Panc1 (cell line): ENCODE measurements at regions not wholly inside any gene's neighbourhood (a gene's known extent, or its start where the extent isn't known, plus 50 kb on each side); places are given as distances from the start of the nearest gene placed in this dataset.

Source experiments
- ATAC-seq: fragments of 200-7000 bp; cut with Tn5 transposase; 2 replicates; pipeline ENCODE4 v1.9.1; 2020; ENCODE audit warnings: mild to moderate bottlenecking, moderate library complexity
- BruUV-seq: library from RNA; stranded (reverse); fragments of 400-500 nt; replicated peaks from 2 replicates; lab custom pipeline; 2021; lab: Mats Ljungman, UMichigan
- CTCF ChIA-PET: fragments of 300-600 bp; sonication (Branson Sonifier 250); formaldehyde crosslinking; loops from one replicate; lab custom pipeline; 2022; ENCODE audit warnings: antibody characterized with exemption; lab: Charles Lee
- POLR2A ChIA-PET: fragments of 300-600 bp; sonication (Branson Sonifier 250); formaldehyde crosslinking; loops from one replicate; lab custom pipeline; 2022; ENCODE audit warnings: antibody characterized with exemption; lab: Charles Lee
- DNase-seq: peaks from one replicate; pipeline ENCODE4 v3.0.0-alpha.2; 2010; ENCODE audit warnings: low read depth, low spot score
- H3K27ac ChIP-seq: 2 replicates; pipeline ENCODE4 v1.5.1; 2011; ENCODE audit warnings: mild to moderate bottlenecking, low read length, inconsistent platforms
- H3K27me3 ChIP-seq: fragments of 200-500 bp; sonication (Bioruptor generic); 2 replicates; pipeline ENCODE4 v1.6.0; 2014; ENCODE audit warnings: low read length, inconsistent platforms; ENCODE audit not compliant: control insufficient read depth, insufficient read depth
- H3K36me3 ChIP-seq: fragments of 200-500 bp; sonication (Bioruptor generic); 2 replicates; pipeline ENCODE4 v1.5.1; 2014; ENCODE audit warnings: inconsistent platforms, mild to moderate bottlenecking, low read length, moderate library complexity; ENCODE audit not compliant: control insufficient read depth, insufficient read depth
- H3K4me1 ChIP-seq: 2 replicates; pipeline ENCODE4 v1.5.1; 2011; ENCODE audit warnings: inconsistent platforms, mild to moderate bottlenecking, low read length, moderate library complexity; ENCODE audit not compliant: control insufficient read depth, insufficient read depth
- H3K4me3 ChIP-seq, 2 experiments: 2 replicates each; pipeline ENCODE4 v1.5.1; 2011 to 2012; ENCODE audit warnings: low read depth in 2 of 2, low read length in 2 of 2, mild to moderate bottlenecking in 2 of 2, inconsistent platforms in 1 of 2, moderate library complexity in 1 of 2
- H3K9me3 ChIP-seq: fragments of 200-500 bp; sonication (Bioruptor generic); 2 replicates; pipeline ENCODE4 v1.5.1; 2014; ENCODE audit warnings: low read depth, mild to moderate bottlenecking, inconsistent platforms, low read length, moderate library complexity; ENCODE audit not compliant: control insufficient read depth, insufficient read depth
- POLR2AphosphoS5 ChIP-seq: IDR thresholded peaks from 2 replicates; pipeline ENCODE4 v1.6.1; 2012; ENCODE audit warnings: mild to moderate bottlenecking, low read depth, low read length, moderate library complexity
- SIN3A ChIP-seq: IDR thresholded peaks from 2 replicates; pipeline ENCODE4 v1.6.1; 2012; ENCODE audit warnings: low read depth, mild to moderate bottlenecking, low read length, moderate library complexity, borderline replicate concordance; ENCODE audit not compliant: insufficient read depth
- TCF7L2 ChIP-seq: IDR thresholded peaks from 2 replicates; pipeline ENCODE4 v1.6.1; 2011; ENCODE audit warnings: mild to moderate bottlenecking, low read depth, low read length, inconsistent platforms
- in situ Hi-C: cut with HindIII; loops from 2 replicates; pipeline ENCODE4 v1.10.0; 2016; ENCODE audit warnings: low sequenced_read_pairs, low pct_unique_long_range_greater_than_20kb
- intact Hi-C: fragments of 100-400 bp; cut with micrococcal nuclease; formaldehyde crosslinking; loops from one replicate; pipeline ENCODE4 v1.10.0; 2022; ENCODE audit not compliant: unreplicated experiment
- TF ChIP-seq, protein P1 (sequence below): fragments of 450-650 bp; IDR thresholded peaks from 2 replicates; pipeline ENCODE4 v1.5.1; 2017; ENCODE audit warnings: mild to moderate bottlenecking
- TF ChIP-seq, protein P2 (sequence below), 2 experiments: IDR thresholded peaks; 2 replicates each; pipeline ENCODE4 v1.6.1; 2011 to 2012; ENCODE audit warnings: low read depth in 2 of 2, control low read depth in 1 of 2, low read length in 1 of 2, mild to moderate bottlenecking in 1 of 2, moderate library complexity in 1 of 2; ENCODE audit not compliant: insufficient read depth in 1 of 2

DNA sequence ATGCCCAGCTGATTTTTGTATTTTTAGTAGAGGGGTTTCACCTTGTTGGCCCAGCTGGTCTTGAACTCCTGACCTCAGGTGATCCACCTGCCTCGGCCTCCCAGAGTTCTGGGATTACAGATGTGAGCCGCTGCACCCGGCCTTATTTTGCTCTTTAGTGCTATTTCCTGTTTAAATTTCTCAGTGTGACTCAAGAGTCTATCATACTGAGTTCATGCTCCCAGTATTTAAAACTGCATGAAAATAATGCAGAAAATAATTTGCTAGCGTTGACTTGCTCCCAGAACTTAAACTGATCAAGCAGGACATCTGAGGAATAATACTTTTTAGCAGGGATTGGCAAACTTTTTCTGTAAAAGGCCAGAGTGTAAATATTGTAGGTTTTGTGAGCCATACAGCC is 86.4 kb upstream of the C1orf21 start:
- ChIA-PET POLR2A (no interaction called here), CTCF (no interaction called here)
- Histone ChIP-seq H3K9me3 (no peaks in the 10 kb centered on the region), H3K27ac (no peak overlapping the region), H3K4me1 (no peaks in the 10 kb centered on the region), H3K27me3 (no peaks in the 10 kb centered on the region), H3K36me3 (no peaks in the 10 kb centered on the region), H3K4me3 (no peak overlapping the region)
- TF ChIP-seq SIN3A (no peak), POLR2AphosphoS5 (no peak), TCF7L2 (no peak)
- TF ChIP-seq, protein P1, sequence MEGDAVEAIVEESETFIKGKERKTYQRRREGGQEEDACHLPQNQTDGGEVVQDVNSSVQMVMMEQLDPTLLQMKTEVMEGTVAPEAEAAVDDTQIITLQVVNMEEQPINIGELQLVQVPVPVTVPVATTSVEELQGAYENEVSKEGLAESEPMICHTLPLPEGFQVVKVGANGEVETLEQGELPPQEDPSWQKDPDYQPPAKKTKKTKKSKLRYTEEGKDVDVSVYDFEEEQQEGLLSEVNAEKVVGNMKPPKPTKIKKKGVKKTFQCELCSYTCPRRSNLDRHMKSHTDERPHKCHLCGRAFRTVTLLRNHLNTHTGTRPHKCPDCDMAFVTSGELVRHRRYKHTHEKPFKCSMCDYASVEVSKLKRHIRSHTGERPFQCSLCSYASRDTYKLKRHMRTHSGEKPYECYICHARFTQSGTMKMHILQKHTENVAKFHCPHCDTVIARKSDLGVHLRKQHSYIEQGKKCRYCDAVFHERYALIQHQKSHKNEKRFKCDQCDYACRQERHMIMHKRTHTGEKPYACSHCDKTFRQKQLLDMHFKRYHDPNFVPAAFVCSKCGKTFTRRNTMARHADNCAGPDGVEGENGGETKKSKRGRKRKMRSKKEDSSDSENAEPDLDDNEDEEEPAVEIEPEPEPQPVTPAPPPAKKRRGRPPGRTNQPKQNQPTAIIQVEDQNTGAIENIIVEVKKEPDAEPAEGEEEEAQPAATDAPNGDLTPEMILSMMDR, result no peak
- TF ChIP-seq, protein P2, sequence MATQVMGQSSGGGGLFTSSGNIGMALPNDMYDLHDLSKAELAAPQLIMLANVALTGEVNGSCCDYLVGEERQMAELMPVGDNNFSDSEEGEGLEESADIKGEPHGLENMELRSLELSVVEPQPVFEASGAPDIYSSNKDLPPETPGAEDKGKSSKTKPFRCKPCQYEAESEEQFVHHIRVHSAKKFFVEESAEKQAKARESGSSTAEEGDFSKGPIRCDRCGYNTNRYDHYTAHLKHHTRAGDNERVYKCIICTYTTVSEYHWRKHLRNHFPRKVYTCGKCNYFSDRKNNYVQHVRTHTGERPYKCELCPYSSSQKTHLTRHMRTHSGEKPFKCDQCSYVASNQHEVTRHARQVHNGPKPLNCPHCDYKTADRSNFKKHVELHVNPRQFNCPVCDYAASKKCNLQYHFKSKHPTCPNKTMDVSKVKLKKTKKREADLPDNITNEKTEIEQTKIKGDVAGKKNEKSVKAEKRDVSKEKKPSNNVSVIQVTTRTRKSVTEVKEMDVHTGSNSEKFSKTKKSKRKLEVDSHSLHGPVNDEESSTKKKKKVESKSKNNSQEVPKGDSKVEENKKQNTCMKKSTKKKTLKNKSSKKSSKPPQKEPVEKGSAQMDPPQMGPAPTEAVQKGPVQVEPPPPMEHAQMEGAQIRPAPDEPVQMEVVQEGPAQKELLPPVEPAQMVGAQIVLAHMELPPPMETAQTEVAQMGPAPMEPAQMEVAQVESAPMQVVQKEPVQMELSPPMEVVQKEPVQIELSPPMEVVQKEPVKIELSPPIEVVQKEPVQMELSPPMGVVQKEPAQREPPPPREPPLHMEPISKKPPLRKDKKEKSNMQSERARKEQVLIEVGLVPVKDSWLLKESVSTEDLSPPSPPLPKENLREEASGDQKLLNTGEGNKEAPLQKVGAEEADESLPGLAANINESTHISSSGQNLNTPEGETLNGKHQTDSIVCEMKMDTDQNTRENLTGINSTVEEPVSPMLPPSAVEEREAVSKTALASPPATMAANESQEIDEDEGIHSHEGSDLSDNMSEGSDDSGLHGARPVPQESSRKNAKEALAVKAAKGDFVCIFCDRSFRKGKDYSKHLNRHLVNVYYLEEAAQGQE (IDR thresholded peaks at IDR 0.05; ENCODE audit: insufficient read depth in 1 of 2, low read depth in 2 of 2, low read length in 1 of 2), result no peak
- in situ Hi-C loops (no loop called here), intact Hi-C loops (no loop called here)
- no TSS peak for BruUV-seq
- ATAC-seq (no peak), DNase-seq (no peak)

DNA sequence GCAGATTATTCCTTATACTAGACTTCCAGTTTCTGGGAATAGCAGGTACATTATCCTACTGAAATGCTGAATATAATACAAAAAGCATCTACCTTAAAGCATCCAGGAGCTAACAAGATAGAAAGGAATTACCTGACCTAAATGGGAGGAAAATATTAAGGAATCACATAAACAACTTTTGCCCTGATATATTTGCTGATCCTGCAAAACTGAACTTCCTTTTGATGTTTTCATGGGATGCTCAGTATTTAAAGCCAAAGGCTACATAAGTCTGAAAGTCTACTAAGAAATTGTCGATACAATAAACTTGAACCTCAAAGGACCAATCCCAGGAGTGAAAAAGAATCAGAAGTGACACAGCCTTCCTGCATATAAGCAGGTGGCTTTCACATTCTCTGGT is 85.6 kb upstream of the C1orf21 start:
- no peak for ATAC-seq
- TF ChIP-seq POLR2AphosphoS5, result no peak
- TF ChIP-seq SIN3A, result no peak
- TF ChIP-seq, protein P2 (IDR thresholded peaks at IDR 0.05; ENCODE audit: insufficient read depth in 1 of 2, low read depth in 2 of 2, low read length in 1 of 2), result no peak
- TF ChIP-seq, protein P1, result no peak
- TF ChIP-seq TCF7L2, result no peak
- no peaks in the 10 kb centered on the region for H3K4me1 ChIP-seq
- no peak overlapping the region for H3K4me3 ChIP-seq
- ChIA-PET CTCF (no interaction called here), POLR2A (no interaction called here)
- in situ Hi-C loops, result no loop called here
- H3K27me3 ChIP-seq, result no peaks in the 10 kb centered on the region
- intact Hi-C loops, result no loop called here
- H3K9me3 ChIP-seq, result no peaks in the 10 kb centered on the region
- no peaks in the 10 kb centered on the region for H3K36me3 ChIP-seq
- no peak for DNase-seq
- H3K27ac ChIP-seq, result no peak overlapping the region
- BruUV-seq, result no TSS peak
